ENCODE measurements at regions not wholly inside any gene's neighbourhood (a gene's known extent, or its start where the extent isn't known, plus 50 kb on each side); places are given as distances from the start of the nearest gene placed in this dataset.

GRCh38 chr3:1962396-1963088, 136.1 kb upstream of the CNTN4 start:
- intact Hi-C loops (cut with DNase I), result no loop called here
- ATAC-seq, result no peak
- WGBS, 2 donors, result 88 to 89% methylated on average over 8 of the region's 8 CpGs

GRCh38 chr3:1963896-1964295, 134.8 kb upstream of the CNTN4 start:
- Histone ChIP-seq H3K27me3 (no peaks in the 10 kb centered on the region), H3K4me1 (no peaks in the 10 kb centered on the region), H3K9me3 (no peaks in the 10 kb centered on the region), H3K4me3 (no peak overlapping the region), H3K36me3 (no peaks in the 10 kb centered on the region), H3K27ac (no peak overlapping the region)
- TF ChIP-seq CTCF (IDR thresholded peaks at IDR 0.05), result no peak
- DNase-seq, result no peak
- 81 to 86% methylated on average over 3 of the region's 3 CpGs for WGBS, 2 donors
- intact Hi-C loops (cut with DNase I), result no loop called here
- no peak for ATAC-seq

More at GRCh38 chr3:1962396-1963088, 136.1 kb upstream of the CNTN4 start:
- no peak overlapping the region for H3K27ac ChIP-seq
- DNase-seq, result no peak
- no peaks in the 10 kb centered on the region for H3K36me3 ChIP-seq
- no peak for TF ChIP-seq CTCF (IDR thresholded peaks at IDR 0.05)
- H3K9me3 ChIP-seq, result no peaks in the 10 kb centered on the region
- H3K27me3 ChIP-seq, result no peaks in the 10 kb centered on the region
- no peaks in the 10 kb centered on the region for H3K4me1 ChIP-seq
- no peak overlapping the region for H3K4me3 ChIP-seq

- Histone ChIP-seq H3K36me3 (no peaks in the 10 kb centered on the region), H3K27ac (no peak overlapping the region), H3K9me3 (peaks cover 0 to 2% (median 0%) of the 10 kb centered on the region in 11 donors), H3K4me3 (no peak overlapping the region), H3K4me1 (no peaks in the 10 kb centered on the region), H3K27me3 (peaks cover 0 to 3% (median 0%) of the 10 kb centered on the region in 7 donors)
- no peak for TF ChIP-seq CTCF (IDR thresholded peaks at IDR 0.05)
- ATAC-seq, result no peak
- DNase-seq, result no peak
- WGBS, 2 donors, result 87 to 88% methylated on average over 2 of the region's 2 CpGs
- intact Hi-C loops (cut with DNase I), result no loop called here
These were observed 131.1 kb upstream of the CNTN4 start for GRCh38 chr3:1967525-1967924.

GRCh38 chr3:1969281-1969680, 129.4 kb upstream of the CNTN4 start:
- no peaks in the 10 kb centered on the region for H3K4me1 ChIP-seq
- DNase-seq (no peak), ATAC-seq (no peak)
- no peak overlapping the region for H3K27ac ChIP-seq
- no peak for TF ChIP-seq CTCF (IDR thresholded peaks at IDR 0.05)
- H3K9me3 ChIP-seq, result peaks cover 0 to 11% (median 0%) of the 10 kb centered on the region in 11 donors
- peaks cover 0 to 3% (median 0%) of the 10 kb centered on the region in 7 donors for H3K27me3 ChIP-seq
- intact Hi-C loops (cut with DNase I), result no loop called here
- H3K4me3 ChIP-seq, result no peak overlapping the region
- 36 to 40% methylated on average over 2 of the region's 2 CpGs for WGBS, 2 donors
- no peaks in the 10 kb centered on the region for H3K36me3 ChIP-seq
